Calu3 (cell line): ENCODE measurements at regions not wholly inside any gene's neighbourhood (a gene's known extent, or its start where the extent isn't known, plus 50 kb on each side); places are given as distances from the start of the nearest gene placed in this dataset.

Experiments
- BruUV-seq: library from RNA; stranded (reverse); fragments of 400-500 nt; replicated peaks from 2 replicates; lab custom pipeline; 2021; lab: Mats Ljungman, UMichigan
- CTCF ChIA-PET: fragments of 300-600 bp; sonication (Branson Sonifier 250); formaldehyde crosslinking; loops from one replicate; lab custom pipeline; 2022; ENCODE audit warnings: antibody characterized with exemption; lab: Charles Lee
- DNase-seq: peaks from one replicate; pipeline ENCODE4 v3.0.0; 2022
- H3K27ac Mint-ChIP-seq: one replicate; pipeline ENCODE4 v1.8.0; 2022; ENCODE audit warnings: mixed read lengths; ENCODE audit not compliant: unreplicated experiment
- H3K27me3 Mint-ChIP-seq: one replicate; pipeline ENCODE4 v1.8.0; 2022; ENCODE audit warnings: mixed read lengths; ENCODE audit not compliant: unreplicated experiment
- H3K36me3 Mint-ChIP-seq: one replicate; pipeline ENCODE4 v1.8.0; 2022; ENCODE audit warnings: mild to moderate bottlenecking, moderate library complexity, mixed read lengths; ENCODE audit not compliant: insufficient read depth, unreplicated experiment
- H3K4me1 Mint-ChIP-seq: one replicate; pipeline ENCODE4 v1.8.0; 2022; ENCODE audit warnings: mild to moderate bottlenecking, low read depth, mixed read lengths; ENCODE audit not compliant: unreplicated experiment
- H3K4me3 Mint-ChIP-seq: one replicate; pipeline ENCODE4 v1.8.0; 2022; ENCODE audit warnings: mild to moderate bottlenecking, low read depth, moderate library complexity, mixed read lengths; ENCODE audit not compliant: unreplicated experiment
- H3K9me3 Mint-ChIP-seq: one replicate; pipeline ENCODE4 v1.8.0; 2022; ENCODE audit warnings: low read depth, mixed read lengths; ENCODE audit not compliant: unreplicated experiment
- CTCF ChIP-seq: fragments of 200-600 bp; IDR thresholded peaks from one replicate; pipeline ENCODE4 v1.8.0; 2022; ENCODE audit warnings: antibody characterized with exemption; ENCODE audit not compliant: unreplicated experiment
- intact Hi-C: fragments of 100-400 bp; cut with micrococcal nuclease; formaldehyde crosslinking; loops from one replicate; pipeline ENCODE4 v1.10.0; 2022; ENCODE audit not compliant: unreplicated experiment

- Mint-ChIP-seq H3K27ac (no peak overlapping the region), H3K4me3 (no peak overlapping the region)
- no peak for DNase-seq
Observed at GRCh38 chr2:237181844-237182243, 96.2 kb downstream of the COPS8 start.

GRCh38 chr2:237182422-237183123, 96.9 kb downstream of the COPS8 start:
- H3K36me3 Mint-ChIP-seq = no peaks in the 10 kb centered on the region
- H3K4me3 Mint-ChIP-seq = no peak overlapping the region
- H3K9me3 Mint-ChIP-seq = no peaks in the 10 kb centered on the region
- no TSS peak for BruUV-seq
- H3K27me3 Mint-ChIP-seq = peaks cover 13% of the 10 kb centered on the region
- intact Hi-C loops = no loop called here
- peaks cover 18% of the 10 kb centered on the region for H3K4me1 Mint-ChIP-seq
- CTCF ChIA-PET = no interaction called here
- TF ChIP-seq CTCF = no peak
- no peak overlapping the region for H3K27ac Mint-ChIP-seq
- DNase-seq = no peak

More at GRCh38 chr2:237181844-237182243, 96.2 kb downstream of the COPS8 start:
- CTCF ChIA-PET = no interaction called here
- no peaks in the 10 kb centered on the region for H3K36me3 Mint-ChIP-seq
- H3K27me3 Mint-ChIP-seq = peaks cover 13% of the 10 kb centered on the region
- peaks cover 18% of the 10 kb centered on the region for H3K4me1 Mint-ChIP-seq
- H3K9me3 Mint-ChIP-seq = no peaks in the 10 kb centered on the region
- BruUV-seq = no TSS peak
- TF ChIP-seq CTCF = no peak
- intact Hi-C loops = no loop called here

GRCh38 chr2:237184192-237184918, 98.7 kb downstream of the COPS8 start:
- no peak overlapping the region for H3K4me3 Mint-ChIP-seq
- H3K27me3 Mint-ChIP-seq = peaks cover 13% of the 10 kb centered on the region
- DNase-seq = no peak
- no TSS peak for BruUV-seq
- peaks cover 18% of the 10 kb centered on the region for H3K4me1 Mint-ChIP-seq
- CTCF ChIA-PET = no interaction called here
- intact Hi-C loops = no loop called here
- no peak for TF ChIP-seq CTCF
- no peaks in the 10 kb centered on the region for H3K36me3 Mint-ChIP-seq
- no peak overlapping the region for H3K27ac Mint-ChIP-seq
- no peaks in the 10 kb centered on the region for H3K9me3 Mint-ChIP-seq

- no TSS peak for BruUV-seq
- CTCF ChIA-PET = no interaction called here
- DNase-seq = no peak
- TF ChIP-seq CTCF = no peak
- intact Hi-C loops = no loop called here
- Mint-ChIP-seq H3K27ac (no peak overlapping the region), H3K36me3 (no peaks in the 10 kb centered on the region), H3K27me3 (peaks cover 13% of the 10 kb centered on the region), H3K9me3 (no peaks in the 10 kb centered on the region), H3K4me3 (no peak overlapping the region), H3K4me1 (peaks cover 18% of the 10 kb centered on the region)
Observed at GRCh38 chr2:237184919-237185552, 99.3 kb downstream of the COPS8 start.
